Naive thymus-derived CD4-positive, alpha-beta T cell (primary cell): ENCODE measurements at regions not wholly inside any gene's neighbourhood (a gene's known extent, or its start where the extent isn't known, plus 50 kb on each side); places are given as distances from the start of the nearest gene placed in this dataset.

ENCODE experiments used
- ATAC-seq: fragments of 150-1000 bp; cut with Tn5 transposase; 2 replicates; pipeline ENCODE4 v1.10.0; 2021; ENCODE audit warnings: mild to moderate bottlenecking, moderate library complexity
- CTCF ChIA-PET: fragments of 350-600 bp; sonication (Branson Sonifier 250); formaldehyde crosslinking; loops from one replicate; lab custom pipeline; 2021; ENCODE audit warnings: antibody characterized with exemption; lab: Charles Lee
- POLR2A ChIA-PET: fragments of 350-600 bp; sonication (Branson Sonifier 250); formaldehyde crosslinking; loops from one replicate; lab custom pipeline; 2021; ENCODE audit warnings: antibody characterized with exemption, inconsistent platforms; lab: Charles Lee
- DNase-seq, 9 donors: peaks; one replicate each; pipeline versions ENCODE4 v3.0.0 to v3.0.0-alpha.2; 2020 to 2022; ENCODE audit warnings: mixed read lengths in 1 of 9
- H3K27ac ChIP-seq: one replicate; pipeline ENCODE4 v1.7.0; 2013; ENCODE audit warnings: mild to moderate bottlenecking, low read depth, low read length, moderate library complexity
- H3K27me3 ChIP-seq, 2 donors: one replicate each; pipeline ENCODE4 v1.7.0; 2013; ENCODE audit warnings: low read length in 2 of 2, mild to moderate bottlenecking in 2 of 2, moderate library complexity in 2 of 2; ENCODE audit not compliant: control insufficient read depth in 2 of 2, insufficient read depth in 2 of 2
- H3K36me3 ChIP-seq, 3 experiments: 1 replicate in 2 of 3; 2 replicates in 1 of 3; pipeline ENCODE4 v1.7.0; 2013; ENCODE audit warnings: low read length in 3 of 3, mild to moderate bottlenecking in 3 of 3, moderate library complexity in 1 of 3; ENCODE audit not compliant: insufficient read depth in 3 of 3, control insufficient read depth in 2 of 3
- H3K4me1 ChIP-seq, 2 donors: one replicate each; pipeline ENCODE4 v1.7.0; 2013; ENCODE audit warnings: low read length in 2 of 2, mild to moderate bottlenecking in 2 of 2, moderate library complexity in 1 of 2; ENCODE audit not compliant: control insufficient read depth in 2 of 2, insufficient read depth in 2 of 2
- H3K4me3 ChIP-seq: 2 replicates; pipeline ENCODE4 v1.7.0; 2013; ENCODE audit warnings: mild to moderate bottlenecking, low read length
- H3K9me3 ChIP-seq, 3 experiments: 1 replicate in 2 of 3; 2 replicates in 1 of 3; pipeline ENCODE4 v1.7.0; 2013; ENCODE audit warnings: low read length in 3 of 3; ENCODE audit not compliant: control insufficient read depth in 2 of 3
- H3K27ac Mint-ChIP-seq, 9 donors: one replicate each; pipeline ENCODE4 v1.8.0; 2020 to 2022; ENCODE audit warnings: mixed read lengths in 9 of 9, mild to moderate bottlenecking in 8 of 9, moderate library complexity in 5 of 9, inconsistent platforms in 2 of 9
- H3K27me3 Mint-ChIP-seq, 5 donors: one replicate each; pipeline ENCODE4 v1.8.0; 2021 to 2022; ENCODE audit warnings: mixed read lengths in 5 of 5, mild to moderate bottlenecking in 1 of 5
- H3K36me3 Mint-ChIP-seq, 5 donors: one replicate each; pipeline ENCODE4 v1.8.0; 2020 to 2022; ENCODE audit warnings: mixed read lengths in 5 of 5, mild to moderate bottlenecking in 3 of 5, inconsistent platforms in 1 of 5
- H3K4me1 Mint-ChIP-seq, 7 donors: one replicate each; pipeline ENCODE4 v1.8.0; 2020 to 2022; ENCODE audit warnings: mixed read lengths in 7 of 7, mild to moderate bottlenecking in 3 of 7, inconsistent platforms in 1 of 7
- H3K4me3 Mint-ChIP-seq, 10 donors: one replicate each; pipeline ENCODE4 v1.8.0; 2020 to 2022; ENCODE audit warnings: mild to moderate bottlenecking in 10 of 10, mixed read lengths in 10 of 10, moderate library complexity in 6 of 10, inconsistent platforms in 2 of 10
- H3K9me3 Mint-ChIP-seq, 11 donors: one replicate each; pipeline ENCODE4 v1.8.0; 2020 to 2022; ENCODE audit warnings: mixed read lengths in 11 of 11, mild to moderate bottlenecking in 4 of 11, inconsistent platforms in 1 of 11, moderate library complexity in 1 of 11
- intact Hi-C, 2 donors: fragments of 100-400 bp; cut with micrococcal nuclease; formaldehyde crosslinking; loops; one replicate each; pipeline ENCODE4 v1.15.1; 2023

- intact Hi-C loops = loop anchor here in 1 of 2 donors (2.0 to 10.0 kb wide), 5 partner anchors 16 to 830 kb away; no protein-coding TSS in a partner anchor
- Mint-ChIP-seq H3K27me3 (no peaks in the 10 kb centered on the region), H3K36me3 (peaks cover 0 to 6% (median 0%) of the 10 kb centered on the region in 5 donors), H3K4me3 (peak overlapping the region in 3 of 10 donors; percentile 7 to 43 (median 8)), H3K4me1 (peaks cover 16 to 72% (median 57%) of the 10 kb centered on the region in 7 donors), H3K9me3 (peaks cover 0 to 2% (median 0%) of the 10 kb centered on the region in 11 donors), H3K27ac (peak overlapping the region in 5 of 9 donors; percentile 7 to 53 (median 48))
- no peaks in the 10 kb centered on the region for H3K27me3 ChIP-seq
- ATAC-seq = peak; percentile 18
- ChIA-PET POLR2A (interaction anchor here (0.8 kb wide), 1 partner anchor 34 kb away, joined by 3 read pairs; no protein-coding TSS in a partner anchor), CTCF (no interaction called here)
- no peaks in the 10 kb centered on the region for H3K9me3 ChIP-seq
- H3K4me3 ChIP-seq = no peak overlapping the region
- H3K4me1 ChIP-seq = peaks cover 9 to 28% of the 10 kb centered on the region in 2 donors
- H3K27ac ChIP-seq = no peak overlapping the region
- no peak for DNase-seq
- H3K36me3 ChIP-seq = no peaks in the 10 kb centered on the region
Observed at GRCh38 chr3:177554895-177555759, 357.8 kb upstream of the TBL1XR1 start.

DNA sequence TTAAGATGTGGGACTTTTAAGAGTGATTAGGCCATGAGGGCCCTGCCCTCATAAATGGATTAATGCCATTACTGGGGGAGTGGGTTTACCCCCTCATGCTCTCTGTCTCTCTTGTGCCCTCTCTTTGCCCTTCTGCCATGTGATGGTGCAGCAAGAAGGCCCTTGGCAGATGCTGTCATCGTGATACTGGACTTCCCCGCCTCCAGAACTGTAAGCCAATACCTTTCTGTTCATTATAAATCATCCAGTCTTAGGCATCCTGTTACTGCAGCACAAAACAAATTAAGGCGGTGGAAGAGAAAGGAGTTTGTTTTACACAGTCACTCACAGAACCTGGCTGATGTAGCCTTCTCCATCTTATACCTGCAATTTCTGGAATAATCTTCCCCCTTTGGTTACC lies 360.3 kb upstream of the TBL1XR1 start:
- Histone ChIP-seq H3K36me3 (no peaks in the 10 kb centered on the region), H3K4me1 (peaks cover 3 to 10% of the 10 kb centered on the region in 2 donors), H3K27me3 (no peaks in the 10 kb centered on the region), H3K9me3 (no peaks in the 10 kb centered on the region), H3K27ac (no peak overlapping the region), H3K4me3 (no peak overlapping the region)
- no peaks in the 10 kb centered on the region for H3K27me3 Mint-ChIP-seq
- POLR2A ChIA-PET = no interaction called here
- peaks cover 0 to 2% (median 0%) of the 10 kb centered on the region in 11 donors for H3K9me3 Mint-ChIP-seq
- H3K36me3 Mint-ChIP-seq = peaks cover 0 to 3% (median 0%) of the 10 kb centered on the region in 5 donors
- H3K27ac Mint-ChIP-seq = peak overlapping the region in 1 of 9 donors; percentile 15
- CTCF ChIA-PET = no interaction called here
- DNase-seq = no peak
- H3K4me1 Mint-ChIP-seq = peaks cover 6 to 48% (median 33%) of the 10 kb centered on the region in 7 donors
- H3K4me3 Mint-ChIP-seq = no peak overlapping the region
- ATAC-seq = no peak
- intact Hi-C loops = loop anchor here in 1 of 2 donors (10.0 kb wide), 1 partner anchor 827 kb away; no protein-coding TSS in a partner anchor

- no peaks in the 10 kb centered on the region for H3K27me3 Mint-ChIP-seq
- Histone ChIP-seq H3K9me3 (no peaks in the 10 kb centered on the region), H3K36me3 (no peaks in the 10 kb centered on the region), H3K27me3 (no peaks in the 10 kb centered on the region), H3K4me1 (no peaks in the 10 kb centered on the region), H3K27ac (no peak overlapping the region), H3K4me3 (no peak overlapping the region)
- POLR2A ChIA-PET = interaction anchor here (0.6 kb wide), 2 partner anchors 53 to 582 kb away, joined by 3 to 4 read pairs; no protein-coding TSS in a partner anchor
- H3K36me3 Mint-ChIP-seq = peaks cover 0 to 2% (median 0%) of the 10 kb centered on the region in 5 donors
- intact Hi-C loops = no loop called here
- ATAC-seq (no peak), DNase-seq (no peak)
- H3K4me1 Mint-ChIP-seq = peaks cover 0 to 10% (median 4%) of the 10 kb centered on the region in 7 donors
- no peak overlapping the region for H3K27ac Mint-ChIP-seq
- H3K4me3 Mint-ChIP-seq = no peak overlapping the region
- H3K9me3 Mint-ChIP-seq = peaks cover 0 to 2% (median 0%) of the 10 kb centered on the region in 11 donors
- CTCF ChIA-PET = no interaction called here
Observed at GRCh38 chr3:177561365-177561764, 364.1 kb upstream of the TBL1XR1 start.

DNA sequence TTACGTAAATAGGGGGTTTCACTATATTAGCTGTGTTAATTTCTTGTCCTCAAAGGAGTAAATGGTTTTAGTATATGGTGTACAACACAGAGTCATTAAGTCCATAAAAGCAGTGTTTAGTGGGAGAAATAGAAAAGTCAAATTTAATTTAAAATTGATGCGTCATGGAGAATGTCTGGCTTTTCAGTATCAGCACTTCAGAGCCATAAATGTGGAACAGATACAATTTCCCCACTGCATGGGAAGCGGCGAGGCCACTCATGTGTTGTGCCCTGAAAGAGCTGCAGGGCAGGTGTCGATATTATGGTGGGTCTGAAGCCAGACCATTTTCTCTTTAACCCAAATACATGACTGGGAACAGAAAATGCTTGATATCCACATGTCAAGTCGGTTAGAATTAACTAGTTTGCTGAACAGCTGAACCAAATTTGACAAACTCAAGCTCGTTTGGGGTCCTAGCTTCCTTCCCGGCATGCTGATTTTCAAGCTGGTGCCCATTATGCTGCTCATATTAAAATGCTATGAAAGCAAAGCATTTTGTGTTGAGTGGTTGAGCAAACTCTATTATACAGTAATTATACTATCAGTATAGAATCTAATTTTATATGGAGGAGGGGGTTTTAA lies 364.6 kb upstream of the TBL1XR1 start:
- Histone ChIP-seq H3K4me3 (no peak overlapping the region), H3K27me3 (no peaks in the 10 kb centered on the region), H3K27ac (no peak overlapping the region), H3K9me3 (no peaks in the 10 kb centered on the region), H3K36me3 (no peaks in the 10 kb centered on the region), H3K4me1 (no peaks in the 10 kb centered on the region)
- ATAC-seq = no peak
- no peaks in the 10 kb centered on the region for H3K36me3 Mint-ChIP-seq
- H3K4me1 Mint-ChIP-seq = peaks cover 0 to 10% (median 3%) of the 10 kb centered on the region in 7 donors
- no peak overlapping the region for H3K4me3 Mint-ChIP-seq
- intact Hi-C loops = no loop called here
- no peaks in the 10 kb centered on the region for H3K27me3 Mint-ChIP-seq
- ChIA-PET CTCF (no interaction called here), POLR2A (interaction anchor here (0.6 kb wide), 1 partner anchor 53 kb away, joined by 3 read pairs; no protein-coding TSS in a partner anchor)
- no peak for DNase-seq
- H3K9me3 Mint-ChIP-seq = no peaks in the 10 kb centered on the region
- no peak overlapping the region for H3K27ac Mint-ChIP-seq

GRCh38 chr3:177563243-177563780 lies 366.0 kb upstream of the TBL1XR1 start:
- H3K9me3 Mint-ChIP-seq = no peaks in the 10 kb centered on the region
- ChIA-PET CTCF (no interaction called here), POLR2A (no interaction called here)
- H3K4me1 Mint-ChIP-seq = peaks cover 0 to 2% (median 0%) of the 10 kb centered on the region in 7 donors
- Histone ChIP-seq H3K27me3 (no peaks in the 10 kb centered on the region), H3K36me3 (no peaks in the 10 kb centered on the region), H3K4me1 (no peaks in the 10 kb centered on the region), H3K9me3 (no peaks in the 10 kb centered on the region), H3K27ac (no peak overlapping the region), H3K4me3 (no peak overlapping the region)
- no peaks in the 10 kb centered on the region for H3K36me3 Mint-ChIP-seq
- intact Hi-C loops = no loop called here
- no peak for DNase-seq
- ATAC-seq = no peak
- H3K4me3 Mint-ChIP-seq = no peak overlapping the region
- no peak overlapping the region for H3K27ac Mint-ChIP-seq
- no peaks in the 10 kb centered on the region for H3K27me3 Mint-ChIP-seq

GRCh38 chr3:177563792-177564191 lies 366.5 kb upstream of the TBL1XR1 start:
- ChIA-PET CTCF (no interaction called here), POLR2A (no interaction called here)
- ATAC-seq (no peak), DNase-seq (no peak)
- no peaks in the 10 kb centered on the region for H3K27me3 Mint-ChIP-seq
- no peaks in the 10 kb centered on the region for H3K9me3 Mint-ChIP-seq
- no peaks in the 10 kb centered on the region for H3K36me3 Mint-ChIP-seq
- H3K36me3 ChIP-seq = no peaks in the 10 kb centered on the region
- no peak overlapping the region for H3K27ac ChIP-seq
- no peak overlapping the region for H3K4me3 ChIP-seq
- no peak overlapping the region for H3K27ac Mint-ChIP-seq
- H3K27me3 ChIP-seq = no peaks in the 10 kb centered on the region
- no peak overlapping the region for H3K4me3 Mint-ChIP-seq
- no peaks in the 10 kb centered on the region for H3K4me1 ChIP-seq
- no peaks in the 10 kb centered on the region for H3K9me3 ChIP-seq
- peaks cover 0 to 2% (median 0%) of the 10 kb centered on the region in 7 donors for H3K4me1 Mint-ChIP-seq
- intact Hi-C loops = no loop called here
